CD8-positive, alpha-beta memory T cell (primary cell): ENCODE measurements at regions not wholly inside any gene's neighbourhood (a gene's known extent, or its start where the extent isn't known, plus 50 kb on each side); places are given as distances from the start of the nearest gene placed in this dataset.
A peak's percentile ranks its signal among the peaks of the same experiment; 100 is the strongest.

ENCODE experiments used
- CTCF ChIA-PET: fragments of 350-600 bp; sonication (Branson Sonifier 250); formaldehyde crosslinking; loops from one replicate; lab custom pipeline; 2021; ENCODE audit warnings: antibody characterized with exemption; lab: Charles Lee
- POLR2A ChIA-PET: fragments of 350-600 bp; sonication (Branson Sonifier 250); formaldehyde crosslinking; loops from one replicate; lab custom pipeline; 2021; ENCODE audit warnings: antibody characterized with exemption; lab: Charles Lee
- DNase-seq, 5 donors: peaks; one replicate each; pipeline versions ENCODE4 v3.0.0 to v3.0.0-alpha.2; 2020 to 2022; ENCODE audit warnings: mixed read lengths in 1 of 5
- H3K27ac ChIP-seq: one replicate; pipeline ENCODE4 v1.7.0; 2013; ENCODE audit warnings: low read depth, mild to moderate bottlenecking, low read length, moderate library complexity
- H3K27me3 ChIP-seq: 2 replicates; pipeline ENCODE4 v1.7.0; 2013; ENCODE audit warnings: low read length, mild to moderate bottlenecking; ENCODE audit not compliant: insufficient read depth, poor library complexity, severe bottlenecking
- H3K36me3 ChIP-seq: 2 replicates; pipeline ENCODE4 v1.7.0; 2013; ENCODE audit warnings: mild to moderate bottlenecking, low read length, moderate library complexity; ENCODE audit not compliant: insufficient read depth
- H3K4me1 ChIP-seq: 2 replicates; pipeline ENCODE4 v1.7.0; 2013; ENCODE audit warnings: mild to moderate bottlenecking, low read length, moderate library complexity; ENCODE audit not compliant: insufficient read depth
- H3K4me3 ChIP-seq: 2 replicates; pipeline ENCODE4 v1.7.0; 2013; ENCODE audit warnings: mild to moderate bottlenecking, low read length
- H3K9me3 ChIP-seq: 2 replicates; pipeline ENCODE4 v1.7.0; 2013; ENCODE audit warnings: mild to moderate bottlenecking, low read length
- H3K27ac Mint-ChIP-seq, 8 donors: one replicate each; pipeline ENCODE4 v1.8.0; 2020 to 2021; ENCODE audit warnings: mixed read lengths in 8 of 8, mild to moderate bottlenecking in 6 of 8, inconsistent platforms in 3 of 8, moderate library complexity in 3 of 8
- H3K27me3 Mint-ChIP-seq, 2 donors: one replicate each; pipeline ENCODE4 v1.8.0; 2020 to 2021; ENCODE audit warnings: mixed read lengths in 2 of 2, mild to moderate bottlenecking in 1 of 2, moderate library complexity in 1 of 2
- H3K36me3 Mint-ChIP-seq, 3 donors: one replicate each; pipeline ENCODE4 v1.8.0; 2020 to 2021; ENCODE audit warnings: mixed read lengths in 3 of 3, inconsistent platforms in 1 of 3, mild to moderate bottlenecking in 1 of 3
- H3K4me1 Mint-ChIP-seq, 3 donors: one replicate each; pipeline ENCODE4 v1.8.0; 2020 to 2021; ENCODE audit warnings: mixed read lengths in 3 of 3, inconsistent platforms in 1 of 3, mild to moderate bottlenecking in 1 of 3
- H3K4me3 Mint-ChIP-seq, 7 donors: one replicate each; pipeline ENCODE4 v1.8.0; 2020 to 2021; ENCODE audit warnings: mixed read lengths in 7 of 7, mild to moderate bottlenecking in 6 of 7, moderate library complexity in 4 of 7, inconsistent platforms in 2 of 7
- H3K9me3 Mint-ChIP-seq, 5 donors: one replicate each; pipeline ENCODE4 v1.8.0; 2020 to 2022; ENCODE audit warnings: mixed read lengths in 5 of 5, mild to moderate bottlenecking in 3 of 5, moderate library complexity in 2 of 5, inconsistent platforms in 1 of 5

DNA sequence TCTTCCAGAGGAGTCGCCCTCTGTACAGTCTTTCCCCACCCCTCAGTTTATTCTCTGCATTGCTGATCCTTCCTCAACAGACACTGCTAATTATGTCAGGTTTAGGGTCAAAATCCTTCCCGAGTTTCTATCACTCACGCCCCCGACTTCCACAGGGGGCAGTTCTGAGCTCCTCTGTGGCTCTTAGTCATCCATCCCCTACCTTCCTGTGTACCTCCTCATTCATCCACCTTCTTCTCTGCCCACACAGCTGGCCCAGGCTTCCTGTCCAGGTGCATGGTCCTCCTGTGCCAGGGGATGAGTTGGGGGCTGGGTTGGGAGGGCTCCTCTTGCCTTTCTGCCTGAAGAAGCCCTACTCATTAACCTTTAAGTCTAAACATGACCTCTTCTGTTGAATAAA, 202.9 kb downstream of the ARL4C start:
- DNase-seq: no peak
- Mint-ChIP-seq H3K27ac (peak overlapping the region; percentile 95 to 100 (median 100)), H3K36me3 (peaks cover 0 to 3% (median 0%) of the 10 kb centered on the region in 3 donors), H3K4me1 (peaks cover 78 to 94% (median 90%) of the 10 kb centered on the region in 3 donors), H3K4me3 (peak overlapping the region in 6 of 7 donors; percentile 17 to 85 (median 62)), H3K27me3 (peaks cover 0 to 3% of the 10 kb centered on the region in 2 donors), H3K9me3 (peaks cover 0 to 2% (median 0%) of the 10 kb centered on the region in 5 donors)
- peak overlapping the region; percentile 93 for H3K27ac ChIP-seq
- ChIA-PET CTCF (interaction anchor here (0.8 to 3.3 kb wide), 2 partner anchors 16 to 203 kb away, joined by 3 to 8 read pairs; partner anchors contain the start of gene ARL4C), POLR2A (interaction anchor here (0.6 kb wide), 1 partner anchor 303 kb away, joined by 3 read pairs; no protein-coding TSS in a partner anchor)
- no peaks in the 10 kb centered on the region for H3K27me3 ChIP-seq
- no peaks in the 10 kb centered on the region for H3K9me3 ChIP-seq
- H3K4me1 ChIP-seq: peaks cover 90% of the 10 kb centered on the region
- no peaks in the 10 kb centered on the region for H3K36me3 ChIP-seq
- no peak overlapping the region for H3K4me3 ChIP-seq

- Mint-ChIP-seq H3K36me3 (no peaks in the 10 kb centered on the region), H3K27me3 (peaks cover 0 to 3% of the 10 kb centered on the region in 2 donors), H3K9me3 (peaks cover 0 to 2% (median 0%) of the 10 kb centered on the region in 5 donors), H3K27ac (peak overlapping the region; percentile 95 to 100 (median 100)), H3K4me3 (peak overlapping the region; percentile 28 to 89 (median 73)), H3K4me1 (peaks cover 81 to 97% (median 93%) of the 10 kb centered on the region in 3 donors)
- H3K36me3 ChIP-seq: no peaks in the 10 kb centered on the region
- no peaks in the 10 kb centered on the region for H3K27me3 ChIP-seq
- H3K9me3 ChIP-seq: no peaks in the 10 kb centered on the region
- ChIA-PET POLR2A (interaction anchor here (0.6 to 4.7 kb wide), 15 partner anchors 8 to 303 kb away, joined by 3 to 60 read pairs (median 5); partner anchors contain the start of gene ARL4C), CTCF (interaction anchor here (0.7 to 5.7 kb wide), 10 partner anchors 13 to 203 kb away, joined by 4 to 86 read pairs (median 8); partner anchors contain the start of gene ARL4C)
- peak overlapping the region; percentile 93 for H3K27ac ChIP-seq
- H3K4me3 ChIP-seq: peak overlapping the region; percentile 50
- H3K4me1 ChIP-seq: peaks cover 91% of the 10 kb centered on the region
- DNase-seq: no peak
Measured at GRCh38 chr2:234292962-234293243, 204.0 kb downstream of the ARL4C start.

DNA sequence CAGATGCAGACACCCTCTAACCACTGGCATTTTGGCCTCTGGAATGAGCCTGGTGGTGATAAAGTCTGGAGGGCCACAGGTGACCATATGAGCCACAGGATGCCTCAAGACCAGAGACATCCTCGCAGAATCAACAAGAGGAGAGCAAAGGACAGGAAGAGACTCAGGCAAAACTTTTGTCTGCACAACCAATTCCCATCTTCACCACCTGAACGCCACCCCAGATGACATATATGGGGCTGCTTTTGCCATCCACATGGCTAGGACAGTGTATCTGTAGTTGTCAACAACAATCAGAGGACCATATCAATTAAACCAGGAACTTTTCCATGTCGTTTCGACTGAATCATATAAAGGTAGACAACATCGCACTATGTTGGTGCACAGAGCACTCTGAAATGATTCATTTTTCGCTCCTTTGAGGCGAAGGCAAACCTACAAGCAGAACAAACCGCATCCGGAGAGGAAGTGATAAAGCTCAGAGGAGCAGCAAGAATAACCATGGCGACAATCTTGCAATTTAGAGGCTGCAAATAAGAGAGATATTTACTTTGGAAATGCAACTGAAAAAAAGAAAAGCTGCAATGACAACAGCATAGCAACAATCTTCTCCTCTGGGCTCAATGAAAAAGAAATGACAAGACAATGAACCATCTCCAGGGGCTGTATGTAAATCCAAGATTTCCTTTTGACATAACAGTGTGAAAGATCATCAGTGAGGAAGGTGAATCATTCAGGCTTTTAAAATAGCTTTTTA, 204.5 kb downstream of the ARL4C start:
- Histone ChIP-seq H3K27me3 (no peaks in the 10 kb centered on the region), H3K4me1 (peaks cover 91% of the 10 kb centered on the region), H3K9me3 (no peaks in the 10 kb centered on the region), H3K4me3 (peak overlapping the region; percentile 50), H3K27ac (peak overlapping the region; percentile 93), H3K36me3 (no peaks in the 10 kb centered on the region)
- peak; percentile 54 to 91 (median 88) for DNase-seq
- Mint-ChIP-seq H3K9me3 (peaks cover 0 to 2% (median 0%) of the 10 kb centered on the region in 5 donors), H3K27me3 (peaks cover 0 to 3% of the 10 kb centered on the region in 2 donors), H3K4me1 (peaks cover 81 to 99% (median 96%) of the 10 kb centered on the region in 3 donors), H3K36me3 (no peaks in the 10 kb centered on the region), H3K27ac (peak overlapping the region; percentile 95 to 100 (median 100)), H3K4me3 (peak overlapping the region; percentile 28 to 89 (median 73))
- POLR2A ChIA-PET: interaction anchor here (0.7 to 4.7 kb wide), 16 partner anchors 12 to 302 kb away, joined by 3 to 60 read pairs (median 6); partner anchors contain the start of gene ARL4C
- CTCF ChIA-PET: interaction anchor here (0.7 to 5.7 kb wide), 12 partner anchors 12 to 204 kb away, joined by 3 to 86 read pairs (median 8); partner anchors contain the start of gene ARL4C

DNA sequence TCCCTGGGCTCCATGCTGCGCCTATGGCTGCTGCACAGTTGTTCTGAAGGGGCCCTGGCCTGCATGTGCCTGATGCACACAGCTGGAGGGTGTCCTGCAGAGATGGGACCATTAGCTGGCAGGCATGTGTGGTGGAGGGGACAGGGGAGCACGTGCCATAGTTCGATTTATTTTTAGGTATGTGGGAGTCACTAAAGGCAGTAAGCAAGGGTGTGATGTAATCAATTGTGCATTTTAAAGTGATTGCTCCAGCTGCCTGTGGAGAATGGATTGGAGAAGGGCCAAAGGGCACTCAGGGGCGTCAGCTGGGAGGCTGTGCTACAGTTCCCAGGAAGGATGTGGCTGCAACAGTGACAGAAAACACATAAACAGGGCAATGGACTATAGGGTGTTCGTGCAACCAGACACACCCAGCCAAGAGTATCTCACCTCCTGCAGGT, 205.1 kb downstream of the ARL4C start:
- peaks cover 85% of the 10 kb centered on the region for H3K4me1 ChIP-seq
- peak in 3 of 5 donors; percentile 33 to 74 (median 66) for DNase-seq
- Mint-ChIP-seq H3K4me3 (peak overlapping the region; percentile 28 to 89 (median 73)), H3K27ac (peak overlapping the region; percentile 95 to 100 (median 100)), H3K9me3 (peaks cover 0 to 2% (median 0%) of the 10 kb centered on the region in 5 donors), H3K36me3 (no peaks in the 10 kb centered on the region), H3K4me1 (peaks cover 77 to 99% (median 96%) of the 10 kb centered on the region in 3 donors), H3K27me3 (peaks cover 0 to 3% of the 10 kb centered on the region in 2 donors)
- no peaks in the 10 kb centered on the region for H3K27me3 ChIP-seq
- peak overlapping the region; percentile 50 for H3K4me3 ChIP-seq
- H3K27ac ChIP-seq: peak overlapping the region; percentile 93
- H3K9me3 ChIP-seq: no peaks in the 10 kb centered on the region
- CTCF ChIA-PET: interaction anchor here (0.8 to 5.7 kb wide), 15 partner anchors 12 to 209 kb away, joined by 3 to 86 read pairs (median 7); partner anchors contain the start of gene ARL4C
- POLR2A ChIA-PET: interaction anchor here (0.5 to 4.7 kb wide), 12 partner anchors 8 to 204 kb away, joined by 3 to 60 read pairs (median 6); partner anchors contain the start of gene ARL4C
- no peaks in the 10 kb centered on the region for H3K36me3 ChIP-seq

GRCh38 chr2:234290671-234291070, 206.2 kb downstream of the ARL4C start:
- peaks cover 0 to 3% of the 10 kb centered on the region in 2 donors for H3K27me3 Mint-ChIP-seq
- peak overlapping the region; percentile 95 to 100 (median 100) for H3K27ac Mint-ChIP-seq
- H3K4me3 Mint-ChIP-seq: peak overlapping the region; percentile 42 to 84 (median 74)
- peaks cover 0 to 2% (median 0%) of the 10 kb centered on the region in 5 donors for H3K9me3 Mint-ChIP-seq
- CTCF ChIA-PET: interaction anchor here (0.7 to 5.7 kb wide), 17 partner anchors 9 to 300 kb away, joined by 3 to 86 read pairs (median 6); partner anchors contain the start of gene ARL4C
- H3K36me3 ChIP-seq: no peaks in the 10 kb centered on the region
- H3K27me3 ChIP-seq: no peaks in the 10 kb centered on the region
- H3K36me3 Mint-ChIP-seq: no peaks in the 10 kb centered on the region
- peak overlapping the region; percentile 93 for H3K27ac ChIP-seq
- H3K9me3 ChIP-seq: no peaks in the 10 kb centered on the region
- POLR2A ChIA-PET: interaction anchor here (0.5 to 4.7 kb wide), 8 partner anchors 18 to 206 kb away, joined by 3 to 60 read pairs (median 8); partner anchors contain the start of gene ARL4C
- DNase-seq: peak; percentile 75 to 96 (median 85)
- H3K4me1 ChIP-seq: peaks cover 74% of the 10 kb centered on the region
- peak overlapping the region; percentile 50 for H3K4me3 ChIP-seq
- peaks cover 74 to 95% (median 92%) of the 10 kb centered on the region in 3 donors for H3K4me1 Mint-ChIP-seq

GRCh38 chr2:234289834-234290590, 206.9 kb downstream of the ARL4C start:
- Histone ChIP-seq H3K36me3 (no peaks in the 10 kb centered on the region), H3K27me3 (no peaks in the 10 kb centered on the region), H3K9me3 (no peaks in the 10 kb centered on the region), H3K27ac (peak overlapping the region; percentile 93), H3K4me3 (peak overlapping the region; percentile 45), H3K4me1 (peaks cover 68% of the 10 kb centered on the region)
- peaks cover 0 to 3% of the 10 kb centered on the region in 2 donors for H3K27me3 Mint-ChIP-seq
- DNase-seq: peak in 1 of 5 donors; percentile 64
- CTCF ChIA-PET: interaction anchor here (0.9 to 5.7 kb wide), 22 partner anchors 9 to 299 kb away, joined by 3 to 86 read pairs (median 6); partner anchors contain the start of gene ARL4C
- H3K4me1 Mint-ChIP-seq: peaks cover 67 to 88% (median 85%) of the 10 kb centered on the region in 3 donors
- H3K27ac Mint-ChIP-seq: peak overlapping the region; percentile 95 to 100 (median 100)
- POLR2A ChIA-PET: interaction anchor here (0.5 to 4.7 kb wide), 10 partner anchors 9 to 206 kb away, joined by 3 to 60 read pairs (median 3); partner anchors contain the start of gene ARL4C
- peak overlapping the region; percentile 42 to 84 (median 74) for H3K4me3 Mint-ChIP-seq
- H3K9me3 Mint-ChIP-seq: peaks cover 0 to 2% (median 0%) of the 10 kb centered on the region in 5 donors
- H3K36me3 Mint-ChIP-seq: no peaks in the 10 kb centered on the region
